ENCODE measurements at regions not wholly inside any gene's neighbourhood (a gene's known extent, or its start where the extent isn't known, plus 50 kb on each side); places are given as distances from the start of the nearest gene placed in this dataset.

DNA sequence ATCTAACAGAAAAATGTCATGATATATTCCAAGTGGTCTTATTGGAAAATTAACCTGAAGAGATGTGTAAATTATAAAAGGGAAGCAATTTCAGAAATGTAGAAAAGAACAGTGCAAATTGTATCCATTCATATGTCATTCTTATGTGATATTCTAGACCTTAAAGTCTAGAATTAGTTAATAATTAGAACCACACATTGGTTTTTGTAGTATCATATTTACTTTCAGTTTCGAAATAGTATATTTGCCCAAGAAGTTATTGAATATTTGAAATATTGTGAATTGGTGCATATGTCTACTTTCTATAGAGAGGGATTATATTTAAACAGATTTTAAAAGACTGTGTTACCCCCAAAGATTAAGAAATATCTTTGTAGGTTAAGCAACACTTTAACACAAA is 1348.6 kb upstream of the ACVR2A start:
- no peaks in the 10 kb centered on the region for H3K27me3 ChIP-seq
- intact Hi-C loops (cut with DNase I; ENCODE audit: low total_unique reads): no loop called here

DNA sequence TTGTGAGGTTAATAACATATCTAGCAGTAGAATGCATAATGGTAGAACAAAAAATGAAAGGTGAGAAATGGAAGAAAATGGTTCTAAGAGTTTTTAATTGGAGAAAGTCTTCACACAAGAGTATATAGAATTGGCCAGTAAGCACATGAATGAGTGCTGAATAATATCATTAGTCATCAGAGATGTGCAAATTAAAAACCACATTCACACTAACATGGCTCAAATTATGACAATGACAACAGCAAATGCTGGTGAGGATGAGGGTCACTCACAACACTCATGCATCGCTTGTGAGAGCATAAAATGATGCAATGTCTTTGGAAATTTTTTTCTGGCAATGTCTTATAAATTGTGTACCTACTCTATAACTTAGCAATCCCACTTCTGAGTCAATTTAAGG is 1355.4 kb upstream of the ACVR2A start:
- Histone ChIP-seq H3K4me1 (no peaks in the 10 kb centered on the region), H3K27me3 (no peaks in the 10 kb centered on the region), H3K9me3 (peaks cover 0 to 6% of the 10 kb centered on the region in 2 donors), H3K36me3 (peaks cover 3% of the 10 kb centered on the region), H3K4me3 (no peak overlapping the region), H3K27ac (no peak overlapping the region)
- no peak for DNase-seq (ENCODE audit: low spot score in 2 of 2)
- intact Hi-C loops (cut with DNase I; ENCODE audit: low total_unique reads): no loop called here
- TF ChIP-seq CTCF (IDR thresholded peaks at IDR 0.05): no peak
- TF ChIP-seq POLR2A (IDR thresholded peaks at IDR 0.05): no peak
- no peak for TF ChIP-seq POLR2AphosphoS5 (IDR thresholded peaks at IDR 0.05)

More for the DNA sequence above, 1348.6 kb upstream of the ACVR2A start:
- Histone ChIP-seq H3K4me3 (no peak overlapping the region), H3K36me3 (no peaks in the 10 kb centered on the region), H3K9me3 (peaks cover 0 to 8% of the 10 kb centered on the region in 2 donors), H3K27ac (no peak overlapping the region), H3K4me1 (no peaks in the 10 kb centered on the region)
- TF ChIP-seq CTCF (IDR thresholded peaks at IDR 0.05) (no peak), POLR2A (IDR thresholded peaks at IDR 0.05) (no peak), POLR2AphosphoS5 (IDR thresholded peaks at IDR 0.05) (no peak)
- no peak for DNase-seq (ENCODE audit: low spot score in 2 of 2)

DNA sequence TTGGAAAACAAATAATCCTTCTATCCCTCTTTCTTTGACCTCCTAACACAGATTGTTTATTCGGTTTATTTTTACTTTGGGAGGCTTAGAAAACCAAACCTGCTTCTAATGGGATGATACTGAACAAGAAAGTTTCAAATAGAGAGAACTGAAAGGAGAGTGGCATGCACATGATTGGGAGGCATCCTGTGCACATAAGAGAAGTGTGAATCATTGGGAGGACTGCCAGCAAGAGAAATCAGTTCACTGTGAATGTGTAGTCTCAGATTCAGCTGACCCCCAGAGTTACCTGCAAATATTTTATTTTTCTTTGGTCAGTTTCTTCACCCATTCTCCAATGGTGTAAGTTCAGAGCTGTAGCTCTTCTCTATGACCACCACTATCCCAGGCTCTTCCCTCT is 1363.2 kb upstream of the ACVR2A start:
- Histone ChIP-seq H3K36me3 (no peaks in the 10 kb centered on the region), H3K4me1 (no peaks in the 10 kb centered on the region), H3K9me3 (no peaks in the 10 kb centered on the region), H3K27ac (no peak overlapping the region), H3K4me3 (no peak overlapping the region), H3K27me3 (no peaks in the 10 kb centered on the region)
- no peak for TF ChIP-seq CTCF (IDR thresholded peaks at IDR 0.05)
- no peak for TF ChIP-seq POLR2AphosphoS5 (IDR thresholded peaks at IDR 0.05)
- TF ChIP-seq POLR2A (IDR thresholded peaks at IDR 0.05): no peak
- DNase-seq (ENCODE audit: low spot score in 2 of 2): no peak
- intact Hi-C loops (cut with DNase I; ENCODE audit: low total_unique reads): no loop called here

GRCh38 chr2:146477383-146477782 is 1367.4 kb upstream of the ACVR2A start:
- Histone ChIP-seq H3K4me3 (no peak overlapping the region), H3K4me1 (no peaks in the 10 kb centered on the region), H3K27ac (no peak overlapping the region), H3K27me3 (no peaks in the 10 kb centered on the region), H3K36me3 (no peaks in the 10 kb centered on the region), H3K9me3 (no peaks in the 10 kb centered on the region)
- DNase-seq (ENCODE audit: low spot score in 2 of 2): no peak
- TF ChIP-seq CTCF (IDR thresholded peaks at IDR 0.05) (no peak), POLR2A (IDR thresholded peaks at IDR 0.05) (no peak), POLR2AphosphoS5 (IDR thresholded peaks at IDR 0.05) (no peak)
- intact Hi-C loops (cut with DNase I; ENCODE audit: low total_unique reads): no loop called here

DNA sequence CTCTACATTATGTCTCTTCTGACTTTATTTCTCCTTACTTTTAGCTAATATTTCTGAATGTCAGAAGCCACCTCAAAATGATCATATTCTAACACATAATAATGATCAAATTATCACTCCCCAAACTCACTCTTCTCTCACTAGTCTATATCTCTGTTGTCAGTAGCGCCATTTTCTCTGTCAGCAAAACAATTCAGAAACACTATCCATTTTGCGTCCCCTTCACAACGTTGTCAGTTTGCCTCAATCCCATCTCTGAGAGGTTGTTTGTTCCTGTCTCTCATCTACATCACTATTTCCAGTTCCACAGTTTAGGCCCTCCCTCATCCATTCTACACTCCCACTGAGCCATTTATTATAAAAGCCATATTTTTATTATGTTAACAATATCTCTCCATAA is 1376.3 kb upstream of the ACVR2A start:
- Histone ChIP-seq H3K36me3 (no peaks in the 10 kb centered on the region), H3K4me3 (no peak overlapping the region), H3K9me3 (peaks cover 0 to 7% of the 10 kb centered on the region in 2 donors), H3K4me1 (no peaks in the 10 kb centered on the region), H3K27me3 (no peaks in the 10 kb centered on the region), H3K27ac (no peak overlapping the region)
- TF ChIP-seq CTCF (IDR thresholded peaks at IDR 0.05) (no peak), POLR2A (IDR thresholded peaks at IDR 0.05) (no peak), POLR2AphosphoS5 (IDR thresholded peaks at IDR 0.05) (no peak)
- DNase-seq (ENCODE audit: low spot score in 2 of 2): no peak
- intact Hi-C loops (cut with DNase I; ENCODE audit: low total_unique reads): no loop called here
